ENCODE measurements at regions not wholly inside any gene's neighbourhood (a gene's known extent, or its start where the extent isn't known, plus 50 kb on each side); places are given as distances from the start of the nearest gene placed in this dataset.

DNA sequence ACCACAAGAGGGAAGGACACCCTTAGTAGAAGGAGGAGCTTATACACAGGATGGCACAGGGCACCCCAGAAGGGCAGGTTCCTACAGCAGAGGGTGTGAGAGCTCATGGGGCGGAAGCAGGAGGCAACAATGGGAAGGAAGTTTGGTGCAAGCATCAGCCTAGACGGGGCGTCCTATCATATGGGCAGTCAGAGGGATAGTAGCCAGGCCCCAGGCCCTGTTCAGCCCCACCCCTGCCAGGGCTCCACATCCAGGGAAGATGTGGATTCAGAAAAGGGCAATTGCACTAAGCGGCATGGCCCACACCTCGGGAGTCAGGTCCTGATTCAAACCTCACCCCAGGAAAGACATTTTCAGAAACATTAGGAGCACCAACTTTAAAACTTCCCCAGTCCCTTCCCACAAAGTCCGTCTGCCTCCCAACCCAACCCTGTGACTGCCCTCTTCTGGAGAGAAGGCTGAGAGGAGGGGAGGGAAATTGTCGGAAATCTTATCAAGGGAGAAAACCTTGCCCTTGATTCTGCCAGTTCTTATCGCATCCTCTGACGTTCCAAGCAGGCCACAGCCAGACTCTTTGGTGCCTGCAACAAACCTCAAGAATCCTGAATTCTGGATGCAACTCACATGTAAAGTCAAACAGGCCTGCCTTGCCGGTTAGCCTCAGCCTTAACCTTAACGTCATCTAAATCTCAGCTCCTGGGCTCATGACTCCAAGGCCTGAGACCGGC lies 198.8 kb upstream of the CDH5 start:
- H3K36me3 ChIP-seq (ENCODE audit: control insufficient read depth in 2 of 2, insufficient read depth in 2 of 2, low read length in 1 of 2): no peaks in the 10 kb centered on the region
- no peak overlapping the region for H3K4me3 ChIP-seq (ENCODE audit: low read length in 2 of 2)
- no peaks in the 10 kb centered on the region for H3K4me1 ChIP-seq (ENCODE audit: control insufficient read depth in 2 of 2, insufficient read depth in 2 of 2, low read length in 2 of 2)
- DNase-seq (ENCODE audit: low read depth in 6 of 9, low spot score in 9 of 9): no peak
- 96% methylated on average over 12 of the region's 12 CpGs for WGBS
- peaks cover 0 to 3% of the 10 kb centered on the region in 2 donors for H3K27me3 ChIP-seq (ENCODE audit: control insufficient read depth in 2 of 2, insufficient read depth in 1 of 2, low read length in 1 of 2)
- H3K9me3 ChIP-seq (ENCODE audit: control insufficient read depth in 2 of 2, insufficient read depth in 1 of 2, low read length in 1 of 2): no peaks in the 10 kb centered on the region
- no peak overlapping the region for H3K27ac ChIP-seq (ENCODE audit: low read depth in 1 of 2, low read length in 1 of 2)

- Histone ChIP-seq H3K9me3 (ENCODE audit: control insufficient read depth in 2 of 2, insufficient read depth in 1 of 2, low read length in 1 of 2) (no peaks in the 10 kb centered on the region), H3K4me3 (ENCODE audit: low read length in 2 of 2) (no peak overlapping the region), H3K27me3 (ENCODE audit: control insufficient read depth in 2 of 2, insufficient read depth in 1 of 2, low read length in 1 of 2) (peaks cover 0 to 3% of the 10 kb centered on the region in 2 donors), H3K27ac (ENCODE audit: low read depth in 1 of 2, low read length in 1 of 2) (no peak overlapping the region), H3K4me1 (ENCODE audit: control insufficient read depth in 2 of 2, insufficient read depth in 2 of 2, low read length in 2 of 2) (no peaks in the 10 kb centered on the region), H3K36me3 (ENCODE audit: control insufficient read depth in 2 of 2, insufficient read depth in 2 of 2, low read length in 1 of 2) (no peaks in the 10 kb centered on the region)
- no peak for DNase-seq (ENCODE audit: low read depth in 6 of 9, low spot score in 9 of 9)
- 95% methylated on average over 11 of the region's 11 CpGs for WGBS
Observed at GRCh38 chr16:66166490-66166889, 200.0 kb upstream of the CDH5 start.

GRCh38 chr16:66165879-66166278 lies 200.6 kb upstream of the CDH5 start:
- DNase-seq (ENCODE audit: low read depth in 6 of 9, low spot score in 9 of 9): no peak
- Histone ChIP-seq H3K36me3 (ENCODE audit: control insufficient read depth in 2 of 2, insufficient read depth in 2 of 2, low read length in 1 of 2) (no peaks in the 10 kb centered on the region), H3K27ac (ENCODE audit: low read depth in 1 of 2, low read length in 1 of 2) (no peak overlapping the region), H3K9me3 (ENCODE audit: control insufficient read depth in 2 of 2, insufficient read depth in 1 of 2, low read length in 1 of 2) (no peaks in the 10 kb centered on the region), H3K4me1 (ENCODE audit: control insufficient read depth in 2 of 2, insufficient read depth in 2 of 2, low read length in 2 of 2) (no peaks in the 10 kb centered on the region), H3K27me3 (ENCODE audit: control insufficient read depth in 2 of 2, insufficient read depth in 1 of 2, low read length in 1 of 2) (peaks cover 0 to 3% of the 10 kb centered on the region in 2 donors), H3K4me3 (ENCODE audit: low read length in 2 of 2) (no peak overlapping the region)
- WGBS: 50% methylated on average over 2 of the region's 2 CpGs

GRCh38 chr16:66164581-66165247 lies 201.8 kb upstream of the CDH5 start:
- no peak for DNase-seq (ENCODE audit: low read depth in 6 of 9, low spot score in 9 of 9)
- WGBS: 89% methylated on average over 7 of the region's 7 CpGs
- no peak overlapping the region for H3K27ac ChIP-seq (ENCODE audit: low read depth in 1 of 2, low read length in 1 of 2)

GRCh38 chr16:66162821-66163220 lies 203.7 kb upstream of the CDH5 start:
- 90% methylated on average over 5 of the region's 5 CpGs for WGBS
- no peak for DNase-seq (ENCODE audit: low read depth in 6 of 9, low spot score in 9 of 9)
- Histone ChIP-seq H3K4me3 (ENCODE audit: low read length in 2 of 2) (no peak overlapping the region), H3K36me3 (ENCODE audit: control insufficient read depth in 2 of 2, insufficient read depth in 2 of 2, low read length in 1 of 2) (no peaks in the 10 kb centered on the region), H3K9me3 (ENCODE audit: control insufficient read depth in 2 of 2, insufficient read depth in 1 of 2, low read length in 1 of 2) (no peaks in the 10 kb centered on the region), H3K27me3 (ENCODE audit: control insufficient read depth in 2 of 2, insufficient read depth in 1 of 2, low read length in 1 of 2) (no peaks in the 10 kb centered on the region), H3K4me1 (ENCODE audit: control insufficient read depth in 2 of 2, insufficient read depth in 2 of 2, low read length in 2 of 2) (no peaks in the 10 kb centered on the region), H3K27ac (ENCODE audit: low read depth in 1 of 2, low read length in 1 of 2) (no peak overlapping the region)

More at GRCh38 chr16:66164581-66165247, 201.8 kb upstream of the CDH5 start:
- Histone ChIP-seq H3K9me3 (ENCODE audit: control insufficient read depth in 2 of 2, insufficient read depth in 1 of 2, low read length in 1 of 2) (no peaks in the 10 kb centered on the region), H3K27me3 (ENCODE audit: control insufficient read depth in 2 of 2, insufficient read depth in 1 of 2, low read length in 1 of 2) (peaks cover 0 to 3% of the 10 kb centered on the region in 2 donors), H3K4me1 (ENCODE audit: control insufficient read depth in 2 of 2, insufficient read depth in 2 of 2, low read length in 2 of 2) (no peaks in the 10 kb centered on the region), H3K36me3 (ENCODE audit: control insufficient read depth in 2 of 2, insufficient read depth in 2 of 2, low read length in 1 of 2) (no peaks in the 10 kb centered on the region), H3K4me3 (ENCODE audit: low read length in 2 of 2) (no peak overlapping the region)

DNA sequence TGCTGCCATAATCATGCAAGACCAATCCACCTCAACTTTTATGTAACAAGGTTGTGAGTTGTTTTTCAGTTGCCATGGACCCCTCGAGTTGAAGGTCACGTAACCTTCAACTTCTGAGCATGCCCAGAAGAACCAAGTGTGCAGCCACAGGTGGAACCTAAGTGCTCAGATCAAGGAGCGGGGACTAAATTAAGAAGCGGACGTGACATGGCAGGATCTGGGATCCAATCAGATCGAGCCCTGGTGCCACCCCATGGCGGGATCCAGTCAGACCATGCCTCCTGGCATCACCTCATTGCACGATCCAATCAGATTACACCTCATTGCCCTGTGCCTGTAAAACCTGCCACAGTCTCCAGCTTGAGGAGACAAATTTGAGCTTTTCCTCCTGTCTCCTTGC lies 204.5 kb upstream of the CDH5 start:
- no peak overlapping the region for H3K27ac ChIP-seq (ENCODE audit: low read depth in 1 of 2, low read length in 1 of 2)

GRCh38 chr16:66161269-66161668 lies 205.2 kb upstream of the CDH5 start:
- H3K27me3 ChIP-seq (ENCODE audit: control insufficient read depth in 2 of 2, insufficient read depth in 1 of 2, low read length in 1 of 2): no peaks in the 10 kb centered on the region
- H3K27ac ChIP-seq (ENCODE audit: low read depth in 1 of 2, low read length in 1 of 2): no peak overlapping the region
- no peak for DNase-seq (ENCODE audit: low read depth in 6 of 9, low spot score in 9 of 9)
- WGBS: 91% methylated on average over 3 of the region's 3 CpGs
- no peaks in the 10 kb centered on the region for H3K9me3 ChIP-seq (ENCODE audit: control insufficient read depth in 2 of 2, insufficient read depth in 1 of 2, low read length in 1 of 2)
- no peak overlapping the region for H3K4me3 ChIP-seq (ENCODE audit: low read length in 2 of 2)
- H3K36me3 ChIP-seq (ENCODE audit: control insufficient read depth in 2 of 2, insufficient read depth in 2 of 2, low read length in 1 of 2): no peaks in the 10 kb centered on the region
- H3K4me1 ChIP-seq (ENCODE audit: control insufficient read depth in 2 of 2, insufficient read depth in 2 of 2, low read length in 2 of 2): no peaks in the 10 kb centered on the region

More for the DNA sequence above, 204.5 kb upstream of the CDH5 start:
- Histone ChIP-seq H3K27me3 (ENCODE audit: control insufficient read depth in 2 of 2, insufficient read depth in 1 of 2, low read length in 1 of 2) (no peaks in the 10 kb centered on the region), H3K9me3 (ENCODE audit: control insufficient read depth in 2 of 2, insufficient read depth in 1 of 2, low read length in 1 of 2) (no peaks in the 10 kb centered on the region), H3K4me1 (ENCODE audit: control insufficient read depth in 2 of 2, insufficient read depth in 2 of 2, low read length in 2 of 2) (no peaks in the 10 kb centered on the region), H3K4me3 (ENCODE audit: low read length in 2 of 2) (no peak overlapping the region), H3K36me3 (ENCODE audit: control insufficient read depth in 2 of 2, insufficient read depth in 2 of 2, low read length in 1 of 2) (no peaks in the 10 kb centered on the region)
- 97% methylated on average over 8 of the region's 8 CpGs for WGBS
- no peak for DNase-seq (ENCODE audit: low read depth in 6 of 9, low spot score in 9 of 9)

DNA sequence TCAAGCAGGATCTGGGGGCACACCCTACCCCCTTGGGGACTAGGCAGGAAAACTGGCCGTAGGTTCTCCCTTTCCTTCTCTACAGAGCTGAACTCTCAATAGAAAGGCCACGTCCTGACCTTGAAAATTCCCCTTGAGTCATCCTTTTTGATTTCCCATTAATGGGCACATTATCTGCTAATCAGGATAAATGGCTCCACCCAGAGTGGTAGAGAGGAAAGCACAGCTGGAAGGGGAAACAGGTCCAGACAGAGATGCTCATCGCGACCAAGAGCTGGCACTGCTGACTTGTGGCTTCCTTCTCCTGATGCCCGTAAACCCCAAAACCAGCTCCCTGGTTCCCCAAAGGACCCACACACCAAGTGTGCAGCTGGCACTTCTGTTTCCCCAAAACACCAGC lies 206.5 kb upstream of the CDH5 start:
- WGBS: 89% methylated on average over 5 of the region's 5 CpGs

GRCh38 chr16:66156538-66156937 lies 210.0 kb upstream of the CDH5 start:
- peaks cover 0 to 4% of the 10 kb centered on the region in 2 donors for H3K4me1 ChIP-seq (ENCODE audit: control insufficient read depth in 2 of 2, insufficient read depth in 2 of 2, low read length in 2 of 2)
- no peak overlapping the region for H3K27ac ChIP-seq (ENCODE audit: low read depth in 1 of 2, low read length in 1 of 2)
- no peaks in the 10 kb centered on the region for H3K27me3 ChIP-seq (ENCODE audit: control insufficient read depth in 2 of 2, insufficient read depth in 1 of 2, low read length in 1 of 2)
- DNase-seq (ENCODE audit: low read depth in 6 of 9, low spot score in 9 of 9): no peak
- H3K9me3 ChIP-seq (ENCODE audit: control insufficient read depth in 2 of 2, insufficient read depth in 1 of 2, low read length in 1 of 2): no peaks in the 10 kb centered on the region
- 96% methylated on average over 4 of the region's 4 CpGs for WGBS
- no peak overlapping the region for H3K4me3 ChIP-seq (ENCODE audit: low read length in 2 of 2)
- no peaks in the 10 kb centered on the region for H3K36me3 ChIP-seq (ENCODE audit: control insufficient read depth in 2 of 2, insufficient read depth in 2 of 2, low read length in 1 of 2)

More for the DNA sequence above, 206.5 kb upstream of the CDH5 start:
- no peak overlapping the region for H3K27ac ChIP-seq (ENCODE audit: low read depth in 1 of 2, low read length in 1 of 2)
- H3K27me3 ChIP-seq (ENCODE audit: control insufficient read depth in 2 of 2, insufficient read depth in 1 of 2, low read length in 1 of 2): no peaks in the 10 kb centered on the region
- no peaks in the 10 kb centered on the region for H3K36me3 ChIP-seq (ENCODE audit: control insufficient read depth in 2 of 2, insufficient read depth in 2 of 2, low read length in 1 of 2)
- no peak overlapping the region for H3K4me3 ChIP-seq (ENCODE audit: low read length in 2 of 2)
- H3K4me1 ChIP-seq (ENCODE audit: control insufficient read depth in 2 of 2, insufficient read depth in 2 of 2, low read length in 2 of 2): peaks cover 0 to 2% of the 10 kb centered on the region in 2 donors
- no peaks in the 10 kb centered on the region for H3K9me3 ChIP-seq (ENCODE audit: control insufficient read depth in 2 of 2, insufficient read depth in 1 of 2, low read length in 1 of 2)
- DNase-seq (ENCODE audit: low read depth in 6 of 9, low spot score in 9 of 9): no peak
